Activated CD4-positive, alpha-beta T cell treated with anti-CD3 and anti-CD28 coated beads, Interleukin-2, amount 50 U/mL, for 4 hours (primary cell): ENCODE measurements at regions not wholly inside any gene's neighbourhood (a gene's known extent, or its start where the extent isn't known, plus 50 kb on each side); places are given as distances from the start of the nearest gene placed in this dataset.
"Not testable (repeated sequence)": the region's sequence is repeated elsewhere in the genome, so short reads cannot be mapped to it uniquely, and the experiment has no call there.

ENCODE experiments used
- DNase-seq, 2 experiments: peaks; one replicate each; pipeline ENCODE4 v3.0.0-alpha.2; 2020

DNA sequence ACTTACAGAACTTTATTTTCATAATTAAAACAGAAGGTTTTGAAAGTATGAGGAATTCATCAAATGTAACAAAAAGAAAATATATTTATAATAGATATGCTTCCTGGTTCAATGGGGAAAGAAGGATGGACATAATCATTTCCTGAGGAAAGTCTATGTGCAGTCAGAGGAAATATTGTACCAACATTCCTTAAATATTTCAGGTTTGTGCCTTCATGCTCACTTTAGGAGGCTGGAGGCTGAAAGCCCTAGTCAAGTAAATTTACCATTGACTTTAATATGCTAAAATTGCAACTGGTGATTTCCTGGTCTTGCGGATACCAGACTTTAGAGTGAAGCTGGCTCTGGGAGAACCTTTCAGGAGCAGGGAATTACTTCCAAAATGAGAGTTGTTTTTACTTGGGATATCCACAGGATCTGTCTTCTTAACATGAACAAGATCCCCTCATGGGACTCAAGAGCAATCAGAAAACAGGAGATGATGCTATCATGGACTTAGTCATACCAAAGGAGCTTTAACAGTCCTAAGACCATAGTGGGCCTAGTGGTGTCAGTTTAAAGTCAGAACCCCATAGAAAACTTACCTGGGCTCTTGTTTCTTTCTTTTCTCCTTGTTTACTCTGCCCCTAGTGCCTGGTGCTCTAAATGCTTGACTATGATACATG lies 762.8 kb upstream of the GRAMD2B start:
- DNase-seq: no peak

DNA sequence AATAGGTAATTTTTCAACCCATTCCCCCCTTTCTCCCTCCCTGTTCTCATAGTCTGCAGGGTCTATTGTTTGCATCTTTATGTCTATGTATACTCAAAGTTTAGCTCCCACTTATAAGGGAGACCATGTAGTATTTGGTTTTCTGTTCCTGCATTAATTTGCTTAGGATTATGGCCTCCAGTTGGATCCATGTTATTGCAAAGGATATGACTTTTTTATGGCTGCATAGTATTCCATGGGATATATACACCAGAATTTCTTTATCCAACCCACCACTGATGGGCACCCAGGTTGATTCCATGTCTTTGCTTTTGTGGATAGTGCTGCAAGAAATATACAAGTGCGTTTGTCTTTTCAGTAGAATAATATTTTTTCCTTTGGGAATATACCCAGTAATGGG lies 761.6 kb upstream of the GRAMD2B start:
- DNase-seq: no peak

DNA sequence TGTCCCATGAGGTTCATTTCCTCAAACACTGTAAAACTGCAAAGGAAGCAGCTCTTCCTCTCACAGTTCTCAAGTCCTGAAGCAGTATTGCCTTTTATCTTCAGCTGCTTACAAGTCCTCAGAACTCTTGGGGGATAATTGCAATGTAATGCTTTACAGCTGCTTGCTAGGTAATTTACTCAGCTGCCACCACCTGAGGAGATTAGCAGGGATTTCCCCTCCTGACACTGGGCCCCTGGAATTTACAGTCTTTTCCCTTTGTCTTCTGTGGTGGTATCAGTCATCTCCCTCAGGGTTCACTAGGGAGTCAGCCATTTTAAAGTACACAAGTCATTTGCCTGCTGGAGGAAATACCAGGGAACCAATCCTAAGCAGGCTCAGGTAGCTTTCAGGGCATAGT lies 754.3 kb upstream of the GRAMD2B start:
- DNase-seq: no peak

DNA sequence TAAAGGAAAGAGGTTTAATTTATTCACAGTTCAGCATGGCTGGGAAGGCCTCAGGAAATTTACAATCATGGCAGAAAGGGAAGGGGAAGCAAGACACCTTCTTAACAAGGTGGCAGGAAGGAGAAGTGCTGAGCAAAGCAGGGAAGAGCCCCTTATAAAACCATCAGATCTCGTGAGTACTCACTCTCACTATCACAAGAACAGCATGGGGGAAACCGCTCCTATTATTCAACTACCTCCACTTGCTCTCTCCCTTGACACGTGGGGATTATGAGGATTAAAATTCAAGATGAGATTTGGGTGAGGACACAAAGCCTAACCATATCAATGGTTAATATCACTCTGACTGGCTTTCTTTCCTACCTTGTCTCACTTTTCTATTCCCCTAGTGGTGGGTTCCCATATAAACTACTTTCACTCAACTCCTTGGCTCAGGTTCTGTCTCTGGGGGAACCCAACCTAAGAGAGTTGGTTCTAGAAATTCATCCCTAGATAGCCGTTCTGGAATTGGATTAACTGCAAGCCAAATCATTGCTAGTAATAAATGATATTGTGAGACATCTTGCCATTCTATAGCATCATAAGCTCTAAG lies 749.8 kb upstream of the GRAMD2B start:
- no peak for DNase-seq

DNA sequence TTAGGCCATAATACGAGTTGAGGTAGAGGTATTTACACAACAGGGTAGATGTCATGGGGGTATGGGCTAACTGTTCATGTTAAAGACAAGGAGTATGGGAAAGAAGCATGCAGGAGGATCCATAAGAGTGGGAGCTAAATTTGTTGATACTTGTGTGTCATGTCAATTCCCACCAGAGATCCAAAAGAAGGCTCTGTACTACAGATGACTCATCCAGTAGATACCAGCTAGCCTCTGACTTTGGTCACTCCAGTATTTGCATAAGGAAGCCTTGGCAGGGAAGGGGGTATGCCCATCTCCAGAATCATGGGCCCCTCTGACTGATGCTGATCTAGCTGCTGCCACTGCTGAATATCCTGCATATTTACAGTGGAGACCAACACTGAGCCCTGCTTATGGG lies 743.7 kb upstream of the GRAMD2B start:
- DNase-seq: no peak

DNA sequence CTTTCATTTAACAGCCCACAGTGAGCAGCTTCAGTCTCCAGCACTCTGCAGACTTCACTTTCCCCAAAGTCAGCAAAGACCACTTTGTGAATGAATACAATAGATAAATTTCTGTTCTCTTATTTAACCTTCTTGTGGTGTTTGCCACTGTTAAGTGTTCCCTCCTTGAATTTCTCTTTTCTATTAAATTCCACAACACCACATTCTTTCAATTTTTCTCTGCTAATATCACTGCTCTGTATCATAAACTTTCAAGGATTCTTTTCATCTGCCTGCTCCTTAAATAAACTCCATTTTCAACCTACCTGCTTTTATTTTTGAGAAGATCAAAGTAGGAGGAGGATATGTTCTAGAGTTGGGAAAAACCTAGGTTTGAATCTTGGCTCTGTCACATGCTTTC lies 739.5 kb upstream of the GRAMD2B start:
- no peak for DNase-seq

DNA sequence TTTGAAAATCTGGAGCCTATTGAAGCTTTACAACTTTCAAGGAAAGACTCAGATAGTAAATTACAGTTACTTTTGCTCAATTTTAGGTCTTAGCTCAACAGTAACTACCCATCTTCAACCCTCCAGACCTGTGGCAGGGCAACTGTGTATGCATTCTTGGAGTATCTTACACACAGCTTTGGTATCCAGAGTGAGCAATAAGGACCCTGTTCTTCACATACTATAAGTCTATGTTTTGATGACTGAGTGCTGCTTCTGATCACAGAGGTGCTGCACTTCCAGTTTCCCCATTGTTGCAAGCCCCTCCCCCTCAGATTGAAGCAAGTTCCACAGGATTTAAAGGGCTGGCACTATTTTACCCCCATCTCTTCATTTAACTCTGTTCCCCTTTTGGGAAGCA lies 737.4 kb upstream of the GRAMD2B start:
- DNase-seq: no peak

DNA sequence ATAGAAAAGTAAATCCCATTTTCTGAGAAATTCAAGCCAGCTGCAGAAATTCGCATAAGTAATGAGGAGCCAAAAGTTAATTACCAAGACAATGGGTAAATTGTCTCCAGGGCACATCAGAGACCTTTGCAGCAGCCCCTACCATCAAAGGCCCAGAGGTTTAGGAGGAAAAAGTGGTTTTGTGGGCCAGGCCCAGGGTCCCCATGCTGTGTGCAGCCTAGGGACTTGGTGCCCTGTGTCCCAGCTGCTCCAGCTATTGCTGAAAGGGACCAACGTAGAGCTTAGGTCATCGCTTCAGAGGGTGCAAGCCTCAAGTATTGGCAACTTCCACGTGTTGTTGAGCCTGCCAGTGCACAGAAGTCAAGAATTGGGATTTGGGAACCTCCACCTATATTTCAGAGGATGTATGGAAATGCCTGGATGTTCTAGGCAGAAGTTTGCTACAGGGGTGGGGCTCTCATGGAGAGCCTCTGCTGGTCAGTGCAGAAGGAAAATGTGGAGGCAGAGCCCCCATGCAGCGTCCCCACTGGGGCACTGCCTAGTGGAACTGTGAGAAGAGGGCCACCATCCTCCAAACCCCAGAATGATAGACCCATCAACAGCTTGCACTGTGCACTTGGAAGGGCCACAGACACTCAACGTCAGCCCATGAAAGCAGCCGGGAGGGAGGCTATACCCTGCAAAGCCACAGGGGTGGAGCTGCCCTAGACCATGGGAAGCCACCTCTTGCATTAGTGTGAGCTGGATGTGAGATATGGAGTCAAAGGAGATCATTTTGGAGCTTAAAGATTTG lies 731.3 kb upstream of the GRAMD2B start:
- DNase-seq: not testable (repeated sequence)

DNA sequence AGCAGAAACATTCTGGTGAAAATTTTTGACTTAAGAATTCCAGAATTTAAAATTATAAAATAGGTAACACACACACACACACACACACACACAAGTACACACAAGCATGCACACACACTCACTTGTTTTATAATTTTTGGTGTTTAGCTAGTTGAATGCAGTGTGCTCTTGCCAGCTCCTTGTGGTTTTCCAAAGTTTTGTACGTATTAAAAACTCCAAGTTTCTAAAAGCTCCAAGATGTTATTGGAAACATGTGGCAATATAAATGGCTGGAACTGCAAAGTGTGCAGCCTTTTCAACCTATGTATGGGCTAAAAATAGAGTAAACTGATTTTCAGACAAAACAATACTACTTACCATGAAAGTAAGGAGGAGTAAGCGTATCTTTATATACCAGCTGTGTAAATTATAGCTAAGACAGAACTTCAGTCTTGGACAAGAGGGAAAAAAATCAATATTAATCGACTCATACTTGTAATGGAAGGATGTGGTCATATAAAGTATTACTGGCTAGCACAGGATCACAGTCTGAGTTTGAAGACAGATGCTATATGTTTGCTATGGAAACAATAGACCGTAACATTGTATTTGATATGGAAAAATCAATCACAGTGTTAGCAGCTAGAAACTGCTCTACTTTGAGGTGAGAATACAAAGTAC lies 727.1 kb upstream of the GRAMD2B start:
- no peak for DNase-seq

DNA sequence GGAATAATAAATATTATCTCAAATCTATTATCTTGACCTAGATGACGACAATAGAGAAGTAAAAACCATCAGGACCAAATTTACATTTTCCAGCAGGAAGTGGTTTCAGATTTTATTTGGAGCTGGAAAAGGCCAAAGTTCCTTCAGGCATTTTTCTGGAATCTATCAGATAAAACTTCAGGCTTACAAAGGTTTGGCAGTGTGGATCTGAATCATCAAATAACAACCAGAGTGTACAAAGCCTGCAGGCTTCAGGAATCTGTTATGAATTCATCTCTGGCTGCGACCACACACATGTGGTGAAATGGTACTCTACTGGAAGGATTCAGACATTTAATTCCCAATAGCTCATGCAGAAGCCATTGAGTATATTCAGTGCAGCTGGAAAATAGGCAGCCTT lies 726.4 kb upstream of the GRAMD2B start:
- DNase-seq: no peak

DNA sequence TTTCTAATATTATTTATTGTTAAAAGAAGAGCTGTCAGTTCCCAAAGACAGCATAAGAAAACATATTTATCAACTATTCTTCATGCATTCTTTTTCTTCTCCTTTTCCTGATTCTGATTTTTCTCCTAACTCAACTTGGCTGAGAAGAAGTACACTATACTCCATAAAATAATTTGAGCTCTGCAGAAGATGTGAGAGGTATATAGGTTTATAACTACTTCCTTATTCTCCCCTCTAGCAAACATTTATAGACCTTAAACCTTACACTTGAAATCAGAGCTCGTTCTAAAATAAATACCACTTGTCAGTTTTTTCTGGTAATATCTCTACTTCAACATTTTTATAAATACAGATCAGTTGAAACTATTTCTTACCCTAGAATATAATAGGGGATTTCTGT lies 724.8 kb upstream of the GRAMD2B start:
- no peak for DNase-seq

DNA sequence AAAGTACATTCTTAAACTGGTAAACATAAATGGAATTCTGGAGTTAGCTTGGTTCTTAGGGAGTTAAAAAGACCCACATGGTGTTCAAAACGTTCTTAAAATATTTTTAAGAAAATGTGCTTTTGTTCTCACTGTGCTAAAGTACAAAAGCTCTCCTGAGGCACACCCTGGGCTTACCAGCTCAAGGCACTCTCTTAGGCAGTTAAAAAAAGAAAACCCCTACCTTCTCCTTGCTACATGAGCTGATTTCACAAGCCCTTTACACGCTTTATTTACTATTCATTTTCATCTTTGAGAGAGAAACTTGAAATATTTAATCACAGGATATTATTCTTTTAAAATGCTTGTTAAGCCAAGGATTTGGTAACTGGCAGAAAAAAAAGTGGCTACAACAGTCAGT lies 723.3 kb upstream of the GRAMD2B start:
- no peak for DNase-seq

DNA sequence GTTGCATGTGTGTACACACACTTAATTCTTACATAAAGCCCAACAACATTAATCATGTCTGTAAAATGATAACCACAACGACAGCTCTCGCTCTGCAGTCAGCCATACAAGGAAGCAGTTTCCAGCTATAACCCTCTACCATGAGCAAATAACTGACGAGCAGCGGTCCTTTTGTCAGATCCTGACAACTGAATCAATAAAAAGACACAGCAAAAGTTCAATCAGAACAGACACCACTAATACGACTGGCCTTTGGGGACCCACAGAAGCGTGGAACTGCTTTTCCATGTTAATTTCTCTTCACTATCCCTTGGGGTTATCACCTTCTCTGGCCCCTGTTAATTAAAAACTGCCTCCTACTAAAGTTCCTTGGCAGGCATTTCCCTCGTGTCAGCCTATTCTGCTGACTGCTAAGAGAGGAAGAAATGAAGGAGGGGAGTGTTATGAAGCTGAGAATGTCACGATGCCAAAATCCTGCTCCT lies 722.8 kb upstream of the GRAMD2B start:
- no peak for DNase-seq

DNA sequence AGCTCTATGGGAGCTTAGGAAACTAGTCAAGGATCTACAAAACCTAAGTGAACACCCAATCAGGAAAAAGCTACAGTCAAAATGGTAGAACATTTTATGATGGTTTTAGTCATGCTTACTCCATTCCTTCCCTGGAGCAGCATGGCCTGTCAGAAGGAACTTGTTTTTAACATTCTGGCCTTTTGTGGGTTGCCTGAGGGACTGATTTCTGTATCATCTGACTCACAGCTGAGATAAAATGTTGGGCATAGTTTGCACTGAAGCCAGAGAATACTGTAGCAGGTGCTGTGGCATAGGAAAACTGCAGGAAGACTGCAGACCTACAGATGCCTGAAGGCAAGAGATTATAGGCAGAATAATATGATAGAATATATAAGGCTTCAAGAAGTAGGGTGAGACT lies 719.6 kb upstream of the GRAMD2B start:
- DNase-seq: no peak

DNA sequence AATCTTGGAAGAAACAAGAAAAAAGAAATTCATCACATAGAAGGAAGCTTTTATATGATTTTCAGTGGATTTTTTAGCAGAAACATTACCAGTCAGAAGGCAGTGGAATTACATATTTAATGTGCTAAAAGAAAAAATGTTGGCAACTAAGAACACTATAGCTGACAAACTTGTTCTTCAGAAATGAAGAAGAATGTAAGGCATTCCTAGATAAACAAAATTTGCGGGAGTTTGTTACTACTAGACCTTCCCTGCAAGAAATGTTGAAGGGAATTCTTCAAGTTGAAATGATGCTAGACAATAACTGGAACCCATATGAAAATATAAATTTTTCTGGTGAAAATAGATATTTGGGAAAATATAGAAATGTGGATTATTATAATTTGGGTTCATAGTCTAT lies 718.3 kb upstream of the GRAMD2B start:
- DNase-seq: no peak

DNA sequence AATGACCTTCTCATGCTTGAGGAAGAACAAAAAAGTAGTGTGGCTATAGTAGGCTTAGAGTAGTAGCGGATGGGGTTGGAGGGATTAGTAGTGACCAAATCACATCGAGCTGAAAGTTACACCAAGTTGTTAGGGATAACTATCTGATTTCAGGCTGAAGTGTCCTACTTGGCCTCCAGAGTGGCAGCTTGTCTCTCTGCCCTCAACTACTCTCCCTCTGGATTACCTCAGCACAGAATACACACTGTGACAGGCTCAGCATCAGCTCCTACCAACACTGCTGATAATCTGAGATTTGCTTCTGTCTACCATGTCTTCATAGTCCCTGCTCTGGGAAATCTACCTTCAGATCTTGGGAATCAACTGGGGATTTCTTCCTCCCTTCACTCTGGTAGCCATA lies 714.6 kb upstream of the GRAMD2B start:
- no peak for DNase-seq

DNA sequence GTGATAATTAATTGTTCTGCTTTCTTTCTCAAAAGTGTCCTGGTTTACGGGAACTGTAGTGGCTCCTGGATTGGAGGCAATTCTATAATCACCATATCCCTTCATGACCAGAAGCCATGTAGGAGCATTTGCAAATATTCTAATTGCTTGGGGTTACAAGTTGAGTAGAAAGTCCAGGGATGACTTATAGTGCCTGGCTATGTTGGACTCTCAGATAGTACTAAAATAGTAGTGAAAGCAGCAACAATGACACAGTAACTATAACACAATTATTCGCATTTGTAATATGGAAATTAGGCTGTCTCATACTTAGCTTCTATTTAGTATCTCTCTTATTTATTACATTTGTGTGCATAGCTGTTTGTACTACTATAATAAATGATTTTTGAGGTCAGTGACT lies 712.5 kb upstream of the GRAMD2B start:
- DNase-seq: no peak

DNA sequence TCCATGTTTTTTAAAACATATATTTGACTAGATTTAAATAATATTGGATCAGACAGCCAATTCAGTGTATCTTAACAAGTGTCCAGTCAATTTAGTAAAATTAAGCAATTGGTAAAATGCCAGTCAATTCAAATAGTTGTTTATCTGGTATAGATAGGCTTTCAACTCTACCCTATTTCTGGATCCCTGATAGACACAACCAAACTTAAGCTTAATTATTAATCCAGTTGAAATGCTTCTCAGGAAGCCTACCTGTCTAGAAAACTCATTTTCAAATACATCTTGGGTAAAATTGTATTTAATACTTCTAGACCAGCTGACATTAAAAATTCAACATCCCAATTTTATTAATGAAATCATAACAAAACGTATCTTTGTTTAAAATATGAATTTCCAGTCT lies 710.8 kb upstream of the GRAMD2B start:
- DNase-seq: no peak

DNA sequence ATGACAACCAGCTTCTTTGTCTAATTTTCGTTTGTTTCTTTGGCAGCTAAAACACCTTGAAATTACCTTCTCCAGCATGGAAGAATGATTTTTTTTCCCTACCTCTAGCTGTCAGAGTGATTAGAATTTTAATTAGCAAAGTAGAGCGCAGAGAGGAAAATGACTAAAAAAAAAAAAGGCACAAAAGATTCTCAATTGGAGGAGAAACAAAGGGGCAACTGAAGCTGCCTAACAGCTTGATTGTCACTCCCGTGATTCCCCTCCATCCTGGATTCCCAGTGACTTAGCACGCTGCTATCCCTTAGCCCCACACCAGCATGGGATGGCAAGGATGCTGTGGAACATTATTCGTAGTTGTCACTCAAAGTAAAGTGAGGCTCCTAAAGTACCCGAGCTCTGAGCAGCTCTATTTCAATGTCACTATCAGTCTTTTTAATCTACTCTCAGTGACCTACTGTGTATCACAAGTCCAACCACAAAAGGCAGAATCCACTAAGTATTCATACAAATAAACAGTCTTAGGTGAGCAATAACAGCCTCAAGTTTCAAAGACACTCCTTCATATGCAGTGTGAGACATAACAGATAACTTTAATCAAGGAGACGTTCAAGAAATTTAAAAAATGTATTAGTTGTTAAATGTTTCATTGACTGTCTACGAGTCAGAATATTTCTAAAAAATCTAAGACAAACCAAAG lies 710.0 kb upstream of the GRAMD2B start:
- no peak for DNase-seq

DNA sequence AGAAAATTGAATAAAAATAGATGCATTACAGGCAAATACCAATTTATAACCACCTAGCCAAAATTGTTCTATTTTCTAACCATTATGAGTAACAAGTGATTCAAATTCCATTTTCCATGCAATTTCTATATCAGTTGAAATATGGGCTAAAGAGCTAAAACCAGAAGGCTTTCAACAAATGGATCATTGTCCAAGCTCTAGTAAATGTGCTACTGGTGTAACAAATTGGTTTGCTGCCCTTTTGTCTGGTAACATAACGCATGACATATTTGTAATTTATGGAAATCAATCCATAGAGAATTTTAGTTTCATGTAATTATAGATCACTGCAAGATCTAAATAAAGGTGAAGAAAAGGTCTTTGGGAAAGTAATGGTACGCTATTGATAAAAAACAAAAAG lies 708.0 kb upstream of the GRAMD2B start:
- no peak for DNase-seq

DNA sequence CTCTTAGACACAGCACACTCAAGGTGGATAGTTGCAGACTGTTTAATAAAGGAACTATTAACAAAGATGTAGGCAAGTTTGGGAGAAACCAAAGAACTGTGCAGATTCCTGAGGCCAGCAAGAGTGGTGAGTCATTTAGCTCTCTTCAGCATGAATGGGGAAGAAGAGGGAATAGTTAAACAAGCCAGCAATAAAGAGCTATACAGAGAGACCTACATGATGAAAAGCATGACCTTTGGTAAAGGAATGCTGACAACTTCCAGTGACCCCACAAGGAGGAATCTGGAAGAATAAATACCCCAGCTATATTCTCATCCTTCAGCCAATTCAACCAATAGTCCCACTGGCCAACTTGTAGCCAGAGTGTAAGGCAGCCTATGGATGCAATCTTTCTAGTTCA lies 706.0 kb upstream of the GRAMD2B start:
- DNase-seq: no peak

DNA sequence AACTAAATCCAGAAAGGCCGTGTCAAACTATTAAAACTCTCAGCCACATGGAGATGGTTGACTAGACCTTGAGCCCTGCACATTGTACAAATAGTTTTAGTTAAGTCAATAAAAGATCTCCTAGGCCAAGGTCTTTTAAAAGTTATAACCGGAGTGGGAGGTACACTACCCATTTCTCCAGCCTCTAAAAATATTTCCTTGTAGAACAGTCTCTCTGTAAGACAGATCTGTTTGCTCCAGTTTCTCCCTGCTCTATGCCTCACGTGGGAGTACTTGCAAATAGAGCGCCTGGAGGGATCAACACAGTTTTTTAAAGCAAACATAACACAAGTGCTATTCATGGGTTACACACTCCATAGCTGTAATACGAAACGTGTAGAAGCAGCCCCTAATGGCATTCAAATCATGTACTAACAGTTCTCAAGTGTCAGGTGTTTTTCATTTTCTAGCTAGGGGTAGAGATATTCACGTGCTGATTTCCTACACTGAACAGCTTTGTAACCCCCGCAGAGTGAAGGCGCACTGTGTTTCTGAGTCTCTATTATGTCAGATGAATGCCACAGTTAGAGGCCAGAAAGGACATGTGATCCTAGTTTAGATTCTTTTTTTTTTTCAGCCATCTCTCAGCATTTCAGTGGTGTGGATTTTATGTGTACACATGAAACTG lies 703.4 kb upstream of the GRAMD2B start:
- no peak for DNase-seq

DNA sequence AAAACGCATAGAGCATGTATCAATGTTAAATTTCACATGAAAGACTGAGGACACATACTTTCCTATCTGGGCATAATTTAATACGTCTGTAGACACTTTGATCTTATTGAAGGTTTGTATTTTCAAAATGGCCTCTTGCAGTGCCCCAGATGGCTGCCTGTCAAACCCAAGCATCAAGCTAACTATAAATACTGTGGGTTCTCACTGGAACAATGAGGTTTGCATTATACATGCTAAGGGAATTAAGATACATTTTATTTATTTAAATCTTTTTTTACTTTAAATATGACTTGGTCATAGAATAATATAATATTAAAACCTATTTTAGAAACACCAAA lies 702.9 kb upstream of the GRAMD2B start:
- no peak for DNase-seq
